ENCODE measurements at regions not wholly inside any gene's neighbourhood (a gene's known extent, or its start where the extent isn't known, plus 50 kb on each side); places are given as distances from the start of the nearest gene placed in this dataset.

DNA sequence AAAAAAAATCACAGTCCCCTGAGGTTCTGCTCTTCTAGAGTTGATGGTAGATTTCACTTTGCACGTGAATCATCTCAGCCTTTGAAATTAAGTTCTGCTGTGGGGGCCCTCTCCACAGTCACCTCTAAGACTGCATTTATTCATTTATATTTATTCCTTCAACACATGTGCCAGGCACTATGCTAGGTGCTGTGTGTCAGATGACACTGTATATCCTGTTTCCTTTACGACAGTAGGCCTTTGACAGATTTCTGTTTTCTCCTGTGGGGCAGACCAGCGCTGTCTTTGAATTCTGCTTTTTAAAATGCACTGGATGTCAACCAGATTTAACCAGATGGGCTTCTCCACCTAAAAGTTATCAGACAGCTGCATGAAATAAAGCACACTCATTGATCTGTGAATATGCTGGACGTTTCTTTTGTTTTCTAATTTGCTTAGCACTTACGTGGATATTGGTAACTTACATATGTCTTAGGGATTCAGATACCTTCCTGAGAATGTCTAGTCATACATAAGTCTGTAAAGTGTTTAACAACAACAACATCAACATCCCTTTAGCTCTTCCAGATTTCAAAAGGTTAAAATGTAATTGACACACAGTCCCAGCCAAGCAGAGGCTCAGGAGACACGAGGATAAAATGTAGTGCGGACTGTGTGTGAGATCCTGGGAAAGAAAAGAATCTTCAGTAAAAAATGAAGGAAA lies 525.5 kb upstream of the MCTP2 start:
- CTCF ChIA-PET: interaction anchor here (0.6 kb wide), 2 partner anchors 184 to 363 kb away, joined by 3 to 4 read pairs; no protein-coding TSS in a partner anchor
- no peak overlapping the region for H3K27ac ChIP-seq
- POLR2A ChIA-PET (ENCODE audit: low non-redundant PET): no interaction called here
- TF ChIP-seq, protein P1, sequence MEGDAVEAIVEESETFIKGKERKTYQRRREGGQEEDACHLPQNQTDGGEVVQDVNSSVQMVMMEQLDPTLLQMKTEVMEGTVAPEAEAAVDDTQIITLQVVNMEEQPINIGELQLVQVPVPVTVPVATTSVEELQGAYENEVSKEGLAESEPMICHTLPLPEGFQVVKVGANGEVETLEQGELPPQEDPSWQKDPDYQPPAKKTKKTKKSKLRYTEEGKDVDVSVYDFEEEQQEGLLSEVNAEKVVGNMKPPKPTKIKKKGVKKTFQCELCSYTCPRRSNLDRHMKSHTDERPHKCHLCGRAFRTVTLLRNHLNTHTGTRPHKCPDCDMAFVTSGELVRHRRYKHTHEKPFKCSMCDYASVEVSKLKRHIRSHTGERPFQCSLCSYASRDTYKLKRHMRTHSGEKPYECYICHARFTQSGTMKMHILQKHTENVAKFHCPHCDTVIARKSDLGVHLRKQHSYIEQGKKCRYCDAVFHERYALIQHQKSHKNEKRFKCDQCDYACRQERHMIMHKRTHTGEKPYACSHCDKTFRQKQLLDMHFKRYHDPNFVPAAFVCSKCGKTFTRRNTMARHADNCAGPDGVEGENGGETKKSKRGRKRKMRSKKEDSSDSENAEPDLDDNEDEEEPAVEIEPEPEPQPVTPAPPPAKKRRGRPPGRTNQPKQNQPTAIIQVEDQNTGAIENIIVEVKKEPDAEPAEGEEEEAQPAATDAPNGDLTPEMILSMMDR (conservative IDR thresholded peaks at IDR 0.05; ENCODE audit: low read depth): no peak
- no peak for DNase-seq (ENCODE audit: low spot score)

DNA sequence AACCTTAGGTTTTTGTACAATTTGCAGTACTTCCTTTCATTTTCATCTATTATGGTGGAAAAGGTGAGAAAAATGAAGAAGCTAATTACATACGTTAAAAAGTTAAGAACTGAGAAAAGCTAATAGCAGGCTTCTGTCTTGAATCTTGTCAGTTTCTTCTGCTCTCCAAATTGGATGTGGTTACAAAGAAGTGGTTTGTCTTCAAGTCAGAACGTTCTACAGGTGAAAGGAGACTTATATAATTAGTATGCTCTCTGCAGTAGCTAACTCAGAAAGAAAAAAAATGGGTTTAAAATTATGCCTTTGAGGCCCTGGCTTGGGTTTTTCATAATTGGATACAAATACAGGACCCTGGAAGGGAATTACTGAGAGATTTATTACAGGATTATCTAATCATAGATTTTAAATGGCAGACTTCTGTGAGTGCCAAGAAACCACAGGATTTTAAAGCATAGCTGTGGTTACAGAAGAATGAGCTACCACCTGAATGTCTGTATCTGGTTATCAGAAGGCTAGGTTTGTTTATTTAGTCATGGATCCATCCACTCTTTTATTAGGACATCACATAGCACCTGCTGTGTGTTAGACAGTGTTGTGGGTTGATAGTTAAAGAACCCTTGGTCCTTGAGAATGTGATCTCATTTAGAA lies 528.1 kb upstream of the MCTP2 start:
- H3K27ac ChIP-seq: no peak overlapping the region
- ChIA-PET CTCF (interaction anchor here (0.5 kb wide), 1 partner anchor 271 kb away, joined by 3 read pairs; no protein-coding TSS in a partner anchor), POLR2A (ENCODE audit: low non-redundant PET) (no interaction called here)
- DNase-seq (ENCODE audit: low spot score): peak; percentile 25
- TF ChIP-seq, protein P1 (conservative IDR thresholded peaks at IDR 0.05; ENCODE audit: low read depth): no peak

DNA sequence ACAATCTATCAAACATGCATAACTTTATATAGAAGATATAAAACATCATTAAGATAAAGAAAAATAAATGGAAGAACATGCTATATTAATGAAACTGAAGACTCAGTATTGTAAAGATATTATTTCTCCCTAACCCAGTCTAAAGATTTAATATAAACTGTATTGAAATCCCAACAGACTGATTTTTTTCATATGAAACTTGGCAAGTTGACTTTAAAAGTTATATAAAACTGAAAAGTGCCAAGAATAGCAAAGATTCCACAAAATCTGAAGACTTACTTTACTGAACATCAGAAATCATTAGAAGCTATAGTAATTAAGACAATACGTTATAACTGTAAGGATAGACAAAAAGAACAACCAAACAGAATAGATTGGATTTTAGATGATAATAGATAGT lies 531.3 kb upstream of the MCTP2 start:
- no peak overlapping the region for H3K27ac ChIP-seq
- no peak for DNase-seq (ENCODE audit: low spot score)
- ChIA-PET CTCF (interaction anchor here (0.6 kb wide), 1 partner anchor 612 kb away, joined by 3 read pairs; no protein-coding TSS in a partner anchor), POLR2A (ENCODE audit: low non-redundant PET) (no interaction called here)
- TF ChIP-seq, protein P1 (conservative IDR thresholded peaks at IDR 0.05; ENCODE audit: low read depth): no peak

DNA sequence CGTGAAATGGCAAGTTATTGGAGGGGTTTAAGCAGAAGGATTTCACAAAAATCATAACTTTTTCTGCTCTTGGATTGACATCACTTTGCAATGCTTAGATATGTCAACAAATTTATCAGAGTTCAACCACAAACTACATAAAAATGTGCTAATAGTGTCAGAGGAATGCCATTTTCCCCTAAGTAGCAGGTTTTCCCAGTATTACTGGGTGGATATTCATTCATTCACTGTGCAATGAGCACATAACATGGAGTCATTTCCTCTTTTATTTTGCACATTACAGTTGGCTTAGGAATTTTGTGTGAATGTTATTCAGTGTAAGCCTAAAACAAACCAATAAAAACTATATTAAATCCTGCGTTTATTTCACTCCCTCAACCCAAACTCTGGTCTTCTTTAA lies 537.3 kb upstream of the MCTP2 start:
- ChIA-PET POLR2A (ENCODE audit: low non-redundant PET) (no interaction called here), CTCF (interaction anchor here (1.2 kb wide), 1 partner anchor 281 kb away, joined by 3 read pairs; no protein-coding TSS in a partner anchor)
- DNase-seq (ENCODE audit: low spot score): no peak
- TF ChIP-seq, protein P1 (conservative IDR thresholded peaks at IDR 0.05; ENCODE audit: low read depth): no peak
- H3K27ac ChIP-seq: no peak overlapping the region

DNA sequence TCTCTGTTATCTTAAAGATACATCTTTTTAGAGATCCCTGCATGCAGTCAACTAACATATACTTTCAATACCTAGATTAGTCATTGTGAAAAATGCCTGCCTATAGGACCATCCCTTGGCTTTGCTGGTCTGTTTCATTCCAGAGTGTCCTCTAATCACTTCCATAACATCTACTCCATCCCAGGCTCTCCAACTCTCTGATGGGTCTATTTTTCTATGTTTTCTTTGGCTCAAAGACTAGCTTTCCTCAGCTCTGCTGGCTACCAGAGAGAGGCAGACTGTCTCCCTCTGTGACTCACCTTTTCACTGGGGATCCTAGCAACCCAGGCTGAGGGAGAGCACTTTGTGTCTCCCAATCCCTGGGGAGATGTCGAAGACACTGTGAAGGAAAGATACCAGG lies 547.7 kb upstream of the MCTP2 start:
- POLR2A ChIA-PET (ENCODE audit: low non-redundant PET): no interaction called here
- H3K27ac ChIP-seq: no peak overlapping the region
- CTCF ChIA-PET: no interaction called here
- TF ChIP-seq, protein P1 (conservative IDR thresholded peaks at IDR 0.05; ENCODE audit: low read depth): no peak
- no peak for DNase-seq (ENCODE audit: low spot score)

DNA sequence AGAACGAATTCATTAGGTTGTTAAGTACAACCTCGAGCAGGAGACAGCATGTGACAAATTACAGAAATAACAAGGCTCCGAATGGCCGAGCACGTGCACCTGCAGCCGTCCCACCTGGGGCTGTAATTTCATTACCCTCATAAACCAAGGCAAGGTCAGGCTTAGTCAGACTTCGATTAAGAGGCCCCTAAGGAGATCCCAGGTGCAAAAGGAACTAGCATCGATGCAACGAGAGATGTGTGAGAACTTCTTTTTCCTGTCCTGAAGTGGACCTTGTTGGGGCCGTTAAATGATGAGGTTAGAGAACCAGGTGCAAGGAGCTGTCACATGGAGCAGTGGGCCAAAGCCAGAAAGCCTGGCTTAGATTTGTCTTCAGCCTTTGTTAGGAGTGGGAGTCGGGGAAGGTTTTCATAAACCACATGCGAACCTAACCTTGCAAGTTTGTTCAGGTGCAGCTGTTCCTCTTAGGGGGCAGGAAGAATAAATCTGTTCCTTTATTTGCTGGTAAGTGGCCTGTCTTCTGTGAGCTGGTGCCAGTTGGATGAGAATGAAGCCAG lies 559.9 kb upstream of the MCTP2 start:
- no peak overlapping the region for H3K27ac ChIP-seq
- ChIA-PET POLR2A (ENCODE audit: low non-redundant PET) (no interaction called here), CTCF (no interaction called here)
- DNase-seq (ENCODE audit: low spot score): no peak
- TF ChIP-seq, protein P1 (conservative IDR thresholded peaks at IDR 0.05; ENCODE audit: low read depth): no peak

All from RWPE1 (cell line).